Mesothelial cell of epicardium (in vitro differentiated cells): ENCODE measurements at regions not wholly inside any gene's neighbourhood (a gene's known extent, or its start where the extent isn't known, plus 50 kb on each side); places are given as distances from the start of the nearest gene placed in this dataset.
"Not testable (repeated sequence)": the region's sequence is repeated elsewhere in the genome, so short reads cannot be mapped to it uniquely, and the experiment has no call there.

ENCODE experiments used
- DNase-seq, 2 experiments: peaks; one replicate each; pipeline ENCODE4 v3.0.0; 2021; ENCODE audit warnings: low spot score in 2 of 2; ENCODE audit not compliant: unreplicated experiment in 2 of 2
- H3K27ac Mint-ChIP-seq: 2 replicates; pipeline ENCODE4 v1.8.0; 2021; ENCODE audit warnings: mixed read lengths
- H3K27me3 Mint-ChIP-seq: 2 replicates; pipeline ENCODE4 v1.8.0; 2021; ENCODE audit warnings: low read depth, mixed read lengths
- H3K36me3 Mint-ChIP-seq: 2 replicates; pipeline ENCODE4 v1.8.0; 2021; ENCODE audit warnings: mixed read lengths
- H3K4me1 Mint-ChIP-seq: 2 replicates; pipeline ENCODE4 v1.8.0; 2021; ENCODE audit warnings: mixed read lengths
- H3K4me3 Mint-ChIP-seq: 2 replicates; pipeline ENCODE4 v1.8.0; 2021; ENCODE audit warnings: mild to moderate bottlenecking, moderate library complexity, mixed read lengths
- H3K9me3 Mint-ChIP-seq: 2 replicates; pipeline ENCODE4 v1.8.0; 2021; ENCODE audit warnings: mixed read lengths
- CTCF ChIP-seq: fragments of 200-600 bp; sonication (generic); IDR thresholded peaks from one replicate; pipeline ENCODE4 v1.5.0; 2021; ENCODE audit warnings: antibody characterized with exemption; ENCODE audit not compliant: unreplicated experiment

- no peak for TF ChIP-seq CTCF
- no peak overlapping the region for H3K4me3 Mint-ChIP-seq
These were observed 301.3 kb upstream of the ID2 start for GRCh38 chr2:8380566-8380965.

GRCh38 chr2:8382485-8382884 lies 299.4 kb upstream of the ID2 start:
- Mint-ChIP-seq H3K27ac (no peak overlapping the region), H3K4me1 (peaks cover 6% of the 10 kb centered on the region), H3K27me3 (no peaks in the 10 kb centered on the region), H3K4me3 (no peak overlapping the region), H3K9me3 (peaks cover 8% of the 10 kb centered on the region), H3K36me3 (no peaks in the 10 kb centered on the region)
- no peak for TF ChIP-seq CTCF
- no peak for DNase-seq

More at GRCh38 chr2:8380566-8380965, 301.3 kb upstream of the ID2 start:
- no peak for DNase-seq
- no peaks in the 10 kb centered on the region for H3K36me3 Mint-ChIP-seq
- H3K27ac Mint-ChIP-seq: no peak overlapping the region
- no peaks in the 10 kb centered on the region for H3K27me3 Mint-ChIP-seq
- peaks cover 6% of the 10 kb centered on the region for H3K4me1 Mint-ChIP-seq
- peaks cover under 1% of the 10 kb centered on the region for H3K9me3 Mint-ChIP-seq

- H3K4me3 Mint-ChIP-seq, H3K9me3 Mint-ChIP-seq: not testable (repeated sequence)
These were observed 295.1 kb upstream of the ID2 start for GRCh38 chr2:8386748-8387147.

GRCh38 chr2:8388781-8389180 lies 293.1 kb upstream of the ID2 start:
- Mint-ChIP-seq H3K4me3 (no peak overlapping the region), H3K27me3 (no peaks in the 10 kb centered on the region), H3K4me1 (peaks cover 7% of the 10 kb centered on the region), H3K9me3 (peaks cover 8% of the 10 kb centered on the region), H3K27ac (no peak overlapping the region), H3K36me3 (no peaks in the 10 kb centered on the region)
- no peak for DNase-seq
- no peak for TF ChIP-seq CTCF

More at GRCh38 chr2:8386748-8387147, 295.1 kb upstream of the ID2 start:
- not testable (repeated sequence) for H3K36me3 Mint-ChIP-seq, H3K27me3 Mint-ChIP-seq, H3K27ac Mint-ChIP-seq, DNase-seq, H3K4me1 Mint-ChIP-seq

- DNase-seq: no peak
- Mint-ChIP-seq H3K27me3 (no peaks in the 10 kb centered on the region), H3K4me3 (no peak overlapping the region), H3K9me3 (peaks cover 8% of the 10 kb centered on the region), H3K36me3 (no peaks in the 10 kb centered on the region), H3K27ac (no peak overlapping the region), H3K4me1 (peaks cover 7% of the 10 kb centered on the region)
- TF ChIP-seq CTCF: no peak
These were observed 292.3 kb upstream of the ID2 start for GRCh38 chr2:8389431-8390108.

- DNase-seq: no peak
- no peak for TF ChIP-seq CTCF
- Mint-ChIP-seq H3K4me3 (no peak overlapping the region), H3K36me3 (no peaks in the 10 kb centered on the region), H3K4me1 (peaks cover 7% of the 10 kb centered on the region), H3K27me3 (no peaks in the 10 kb centered on the region), H3K27ac (no peak overlapping the region), H3K9me3 (peaks cover 1% of the 10 kb centered on the region)
These were observed 290.7 kb upstream of the ID2 start for GRCh38 chr2:8391126-8391525.
